Activated T-cell treated with anti-CD3 and anti-CD28 coated beads for 4 hours (primary cell): ENCODE measurements at regions not wholly inside any gene's neighbourhood (a gene's known extent, or its start where the extent isn't known, plus 50 kb on each side); places are given as distances from the start of the nearest gene placed in this dataset.

Experiments
- DNase-seq: peaks from one replicate; pipeline ENCODE4 v3.0.0-alpha.2; 2020

DNA sequence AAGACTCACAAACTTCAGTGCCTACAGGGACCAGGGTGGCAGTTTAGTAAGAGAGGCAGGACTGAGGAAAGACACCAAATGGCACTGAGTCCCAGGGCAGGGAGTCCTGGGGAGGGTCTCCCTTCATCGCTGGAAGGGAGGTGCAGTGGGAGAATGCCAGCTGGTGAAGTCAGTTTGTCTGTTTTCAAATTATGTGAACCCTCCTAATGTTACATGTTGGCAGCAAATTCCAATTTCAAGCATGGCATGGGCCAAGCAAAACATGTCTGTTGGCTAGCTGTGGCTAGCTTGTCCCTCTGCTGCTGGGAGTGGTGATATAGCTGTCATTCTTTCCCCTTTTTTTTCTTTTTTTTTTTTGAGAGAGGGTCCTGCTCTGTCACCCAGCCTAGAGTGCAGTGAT is 55.9 kb upstream of the HAAO start:
- DNase-seq, result no peak

DNA sequence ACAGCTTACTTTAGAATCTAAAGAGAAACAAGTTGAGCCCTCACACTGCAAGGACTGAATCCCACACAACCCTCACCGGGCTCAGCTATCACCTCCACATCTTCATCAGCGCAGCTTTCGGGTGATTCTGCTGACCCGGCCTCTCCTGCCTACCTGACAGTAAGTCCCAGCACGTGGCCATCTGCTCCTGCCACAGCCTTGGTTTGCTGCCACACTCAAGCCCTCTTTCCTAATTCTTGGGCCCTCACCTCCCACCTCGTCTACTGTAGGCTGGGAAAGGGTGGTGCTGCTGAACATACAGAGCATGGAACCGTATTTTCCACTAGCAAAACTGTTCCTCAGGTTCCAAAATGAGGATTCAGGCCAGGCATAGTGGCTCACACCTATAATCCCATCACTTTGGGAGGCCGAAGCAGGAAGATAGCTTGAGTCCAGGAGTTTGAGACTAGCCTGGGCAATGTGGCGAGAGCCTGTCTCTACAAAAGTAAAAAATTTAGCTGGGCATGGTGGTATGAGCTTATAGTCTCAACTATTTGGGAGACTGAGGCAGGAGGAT is 55.3 kb upstream of the HAAO start:
- no peak for DNase-seq

DNA sequence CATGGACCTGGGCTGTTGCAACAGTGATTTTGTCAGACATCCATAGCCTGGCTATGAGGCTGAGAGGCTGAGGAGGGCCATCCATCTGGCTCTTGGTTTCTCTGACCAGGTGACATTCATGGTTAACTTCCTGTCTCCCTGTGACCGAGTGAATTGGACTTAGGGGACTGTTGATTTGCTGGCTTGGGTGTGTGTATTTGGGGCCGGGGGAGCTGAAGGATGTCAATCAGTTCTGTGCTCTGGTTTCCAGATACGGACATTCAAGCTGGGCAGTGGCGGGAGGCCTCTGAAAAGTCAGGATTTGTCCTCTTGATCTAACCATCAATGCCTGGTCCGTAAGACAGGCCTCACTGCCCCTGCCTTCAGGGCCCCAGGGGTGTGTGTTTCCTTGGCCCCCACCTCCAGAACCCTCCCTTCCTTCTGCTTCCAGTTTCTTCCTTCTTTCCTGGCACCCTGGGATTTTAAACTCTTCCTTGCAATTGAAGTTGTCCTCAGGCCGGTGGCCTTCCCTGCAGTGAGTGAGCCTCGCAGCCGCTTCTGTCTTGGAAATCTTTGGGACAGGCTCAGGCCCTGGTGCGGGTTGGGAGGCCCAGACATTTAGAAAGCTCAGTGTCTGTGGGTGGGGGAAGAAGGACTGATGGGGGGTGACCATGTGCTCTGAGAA is 54.7 kb upstream of the HAAO start:
- DNase-seq, result no peak

DNA sequence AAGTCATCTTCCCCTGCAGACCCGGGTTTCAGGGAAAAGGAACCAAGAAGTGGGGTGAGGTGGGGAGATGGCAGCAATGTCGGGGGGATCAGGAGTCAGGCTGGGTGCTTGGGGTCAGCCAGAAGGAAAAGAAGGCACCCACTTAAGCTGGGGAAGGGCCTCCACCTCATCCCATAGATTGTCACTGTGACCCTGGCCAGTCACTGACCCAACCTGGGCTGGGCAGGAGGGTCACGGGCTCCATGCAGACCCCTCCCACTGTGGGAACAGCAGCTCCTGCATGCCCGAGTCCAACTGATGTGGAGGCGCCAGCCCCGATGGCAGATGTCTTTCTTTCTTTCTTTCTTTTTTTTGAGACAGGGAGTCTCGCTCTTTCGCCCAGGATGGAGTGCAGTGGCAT is 53.6 kb upstream of the HAAO start:
- no peak for DNase-seq

DNA sequence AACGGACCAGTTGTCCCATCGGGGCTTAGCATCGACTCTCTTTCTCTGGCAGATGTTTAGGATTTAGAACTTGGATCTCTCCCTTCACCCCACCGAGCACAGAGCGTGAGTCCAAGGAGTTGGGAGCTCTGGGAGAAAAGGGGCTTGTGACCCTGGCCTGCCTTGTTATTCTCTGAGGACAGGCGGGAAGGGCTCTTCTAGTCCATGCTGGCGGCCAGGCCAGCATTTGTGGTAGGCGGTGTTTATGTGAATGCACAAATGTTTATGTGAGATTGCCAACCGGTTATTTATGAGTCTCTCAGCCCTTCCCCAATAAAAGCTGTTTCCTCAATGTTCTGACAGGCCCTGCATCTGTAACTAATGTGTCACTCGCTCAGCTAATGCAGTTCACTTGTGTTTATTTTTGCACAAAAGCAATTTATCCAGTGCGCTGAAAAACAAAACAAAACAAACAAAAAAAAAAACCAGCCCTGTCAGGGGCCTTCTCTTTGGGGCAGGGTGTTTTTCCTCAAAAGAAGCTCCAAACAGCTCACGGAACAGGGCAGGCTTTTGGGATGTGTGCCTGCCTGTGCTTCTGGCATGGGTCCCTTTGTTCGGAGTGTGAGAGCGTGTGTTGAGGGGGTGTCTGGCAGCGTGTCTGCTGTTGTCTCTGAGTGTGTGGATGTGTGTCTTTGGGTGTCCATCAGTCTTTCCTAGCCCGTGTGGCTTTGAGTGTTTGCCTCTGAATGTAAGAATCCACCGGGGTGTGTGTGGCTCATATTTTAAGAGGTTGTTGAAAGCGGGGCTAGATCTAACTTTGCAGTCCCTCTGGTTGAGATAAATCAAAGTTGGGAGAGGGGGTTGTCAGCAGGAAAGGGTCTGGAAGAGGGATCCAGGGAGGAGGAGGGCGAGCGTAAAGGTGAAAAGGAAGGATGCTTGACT is 52.8 kb upstream of the HAAO start:
- no peak for DNase-seq

DNA sequence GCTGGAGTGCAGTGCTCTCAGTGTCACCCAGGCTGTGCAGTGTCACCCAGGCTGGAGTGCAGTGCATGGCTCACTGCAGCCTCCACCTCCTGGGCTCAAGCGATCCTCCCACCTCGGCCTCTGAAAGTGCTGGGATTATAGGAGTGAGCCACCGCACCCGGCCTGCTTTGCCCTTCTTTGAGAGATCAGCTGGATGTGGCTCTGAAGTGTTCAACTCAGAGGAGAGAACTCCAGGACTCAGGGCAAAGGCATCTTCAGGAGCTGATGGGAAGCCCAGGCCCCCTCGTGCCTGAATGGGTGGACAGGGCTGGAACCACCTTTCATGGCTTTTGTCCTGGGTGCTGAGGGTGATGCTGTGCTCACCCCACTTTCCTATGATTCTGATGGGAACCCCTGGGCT is 52.0 kb upstream of the HAAO start:
- no peak for DNase-seq

DNA sequence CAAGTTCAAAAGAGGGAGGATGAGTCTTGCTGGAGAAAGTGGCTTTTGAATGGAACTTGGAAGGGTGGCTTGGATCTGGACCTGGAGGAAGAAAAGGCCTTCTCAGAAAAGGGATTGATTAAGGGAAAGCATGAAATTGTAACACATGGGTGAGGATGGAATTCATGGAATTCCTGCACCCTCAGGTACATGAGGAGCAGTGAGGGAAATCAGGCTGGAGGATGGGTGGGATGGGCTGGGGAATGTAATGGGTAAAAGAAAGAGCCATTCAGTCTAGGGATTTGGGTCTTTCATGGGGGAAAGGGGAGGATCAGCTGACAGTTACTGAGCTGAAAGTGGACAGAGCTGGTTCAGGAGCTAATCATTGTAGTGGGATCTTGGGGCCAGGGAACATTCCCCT is 51.2 kb upstream of the HAAO start:
- DNase-seq, result no peak

DNA sequence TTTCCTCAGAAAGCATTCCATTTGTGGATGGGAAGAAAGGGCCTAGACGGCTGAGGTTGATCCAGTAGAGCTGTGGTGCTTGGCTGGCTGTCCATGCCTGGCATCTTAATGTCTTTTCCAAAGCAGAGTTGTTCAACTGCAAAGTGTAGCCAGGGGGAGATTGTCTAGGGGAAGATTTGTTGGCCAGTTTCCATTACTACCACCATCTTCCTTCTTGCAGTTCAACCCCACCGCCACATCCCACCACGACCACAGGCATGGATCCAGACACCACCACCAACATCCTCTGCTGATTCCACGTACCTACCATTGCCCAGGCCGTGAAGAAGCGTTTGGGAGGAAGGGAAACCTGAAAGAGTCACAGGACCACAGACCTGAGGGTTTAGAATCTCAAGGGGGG is 50.7 kb upstream of the HAAO start:
- DNase-seq, result no peak

DNA sequence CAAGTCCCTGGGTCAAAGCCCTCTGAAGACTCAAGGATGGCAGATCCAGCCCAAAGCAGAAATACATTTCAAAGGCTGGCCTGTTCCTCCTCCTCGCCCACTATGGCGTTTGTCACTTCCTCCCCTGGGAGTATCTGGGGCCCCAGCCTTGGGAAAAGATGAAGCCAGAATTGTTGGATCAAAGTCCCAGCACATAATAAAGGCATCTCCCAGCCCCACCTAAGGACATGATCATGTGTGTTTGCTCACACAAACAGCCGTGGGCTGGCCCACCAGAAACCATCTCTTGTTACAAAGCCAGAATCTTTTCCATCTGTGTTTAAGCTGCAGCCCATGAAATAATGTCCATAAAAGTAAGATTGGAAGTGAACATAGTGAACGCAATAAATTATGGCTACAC is 50.1 kb upstream of the HAAO start:
- DNase-seq, result no peak
